Thyroid gland (tissue), 4 donors: ENCODE measurements at regions not wholly inside any gene's neighbourhood (a gene's known extent, or its start where the extent isn't known, plus 50 kb on each side); places are given as distances from the start of the nearest gene placed in this dataset.

Source experiments
- CTCF ChIP-seq, 6 experiments: fragments of 200-600 bp in 3 of 6; fragments of 450-650 bp in 3 of 6; sonication (generic) in 3 of 6; IDR thresholded peaks; one replicate each; pipeline ENCODE4 v1.5.1; 2016 to 2019; ENCODE audit warnings: antibody characterized with exemption in 6 of 6, mild to moderate bottlenecking in 2 of 6, inconsistent platforms in 1 of 6, moderate library complexity in 1 of 6
- POLR2A ChIP-seq, 2 donors: fragments of 450-650 bp; IDR thresholded peaks; one replicate each; pipeline ENCODE4 v1.6.1; 2017; ENCODE audit warnings: antibody characterized with exemption in 2 of 2, mild to moderate bottlenecking in 2 of 2, moderate library complexity in 1 of 2

GRCh38 chr2:64819774-64820688 lies 166.3 kb upstream of the SERTAD2 start:
- TF ChIP-seq CTCF (IDR thresholded peaks at IDR 0.05) (no peak), POLR2A (IDR thresholded peaks at IDR 0.05) (no peak)
